LNCAP (cell line): ENCODE measurements at regions not wholly inside any gene's neighbourhood (a gene's known extent, or its start where the extent isn't known, plus 50 kb on each side); places are given as distances from the start of the nearest gene placed in this dataset.

Experiments
- CTCF ChIP-seq: fragments of 450-650 bp; IDR thresholded peaks from 2 replicates; pipeline ENCODE4 v1.5.1; 2017; ENCODE audit warnings: mild to moderate bottlenecking

GRCh38 chr9:104999136-104999535 lies 71.2 kb upstream of the ABCA1 start:
- TF ChIP-seq CTCF, result no peak

- TF ChIP-seq CTCF, result no peak
Measured at GRCh38 chr9:105004466-105005090, 76.6 kb upstream of the ABCA1 start.

GRCh38 chr9:105005186-105005585 lies 77.2 kb upstream of the ABCA1 start:
- no peak for TF ChIP-seq CTCF

- no peak for TF ChIP-seq CTCF
Measured at GRCh38 chr9:105006514-105006913, 78.6 kb upstream of the ABCA1 start.

- TF ChIP-seq CTCF, result no peak
Measured at GRCh38 chr9:105007143-105007542, 79.2 kb upstream of the ABCA1 start.

- no peak for TF ChIP-seq CTCF
Measured at GRCh38 chr9:105021917-105022316, 94.0 kb upstream of the ABCA1 start.

GRCh38 chr9:105023788-105024187 lies 95.8 kb upstream of the ABCA1 start:
- TF ChIP-seq CTCF, result no peak

- no peak for TF ChIP-seq CTCF
Measured at GRCh38 chr9:105024529-105024928, 96.6 kb upstream of the ABCA1 start.
